ENCODE measurements at regions not wholly inside any gene's neighbourhood (a gene's known extent, or its start where the extent isn't known, plus 50 kb on each side); places are given as distances from the start of the nearest gene placed in this dataset.

DNA sequence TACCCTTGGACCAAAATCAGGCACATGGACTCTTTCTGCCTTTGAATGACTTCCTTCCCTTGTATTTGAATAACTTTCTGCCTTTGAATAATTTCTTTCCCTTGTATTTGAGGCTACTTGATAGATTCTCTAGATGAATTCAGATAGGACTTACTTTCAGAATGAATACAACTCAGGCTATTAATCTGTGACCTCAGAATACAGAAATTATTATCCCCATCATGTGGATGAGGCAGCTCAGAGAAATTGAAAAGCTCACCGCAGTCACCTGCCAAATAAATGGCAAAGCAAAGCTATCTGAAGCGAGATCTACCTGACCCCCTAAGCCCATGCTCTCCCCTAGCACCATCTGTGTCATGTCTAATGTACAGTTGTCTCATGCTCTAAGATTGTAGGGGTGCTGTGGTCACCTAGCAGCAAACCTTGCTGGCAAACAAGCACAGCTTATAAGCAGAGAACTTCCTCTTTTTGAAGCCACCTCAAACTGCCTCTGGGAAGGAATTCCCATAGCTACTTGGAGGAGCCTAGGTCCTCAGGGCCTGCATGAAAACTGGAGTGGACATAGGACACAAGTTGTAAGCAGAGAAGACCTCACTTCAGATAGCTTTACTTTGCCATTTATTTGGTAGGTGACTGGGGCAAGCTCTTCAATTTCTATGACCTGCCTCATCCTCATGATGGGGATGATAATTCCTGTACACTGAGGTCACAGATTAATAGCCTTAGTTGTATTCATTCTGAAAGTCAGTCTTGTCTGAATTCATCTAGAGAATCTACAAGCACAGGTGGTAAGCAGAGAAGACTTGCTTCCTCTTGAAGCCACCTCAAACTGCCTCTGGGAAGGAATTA lies 66.1 kb downstream of the FASLG start:
- TF ChIP-seq, protein P1, sequence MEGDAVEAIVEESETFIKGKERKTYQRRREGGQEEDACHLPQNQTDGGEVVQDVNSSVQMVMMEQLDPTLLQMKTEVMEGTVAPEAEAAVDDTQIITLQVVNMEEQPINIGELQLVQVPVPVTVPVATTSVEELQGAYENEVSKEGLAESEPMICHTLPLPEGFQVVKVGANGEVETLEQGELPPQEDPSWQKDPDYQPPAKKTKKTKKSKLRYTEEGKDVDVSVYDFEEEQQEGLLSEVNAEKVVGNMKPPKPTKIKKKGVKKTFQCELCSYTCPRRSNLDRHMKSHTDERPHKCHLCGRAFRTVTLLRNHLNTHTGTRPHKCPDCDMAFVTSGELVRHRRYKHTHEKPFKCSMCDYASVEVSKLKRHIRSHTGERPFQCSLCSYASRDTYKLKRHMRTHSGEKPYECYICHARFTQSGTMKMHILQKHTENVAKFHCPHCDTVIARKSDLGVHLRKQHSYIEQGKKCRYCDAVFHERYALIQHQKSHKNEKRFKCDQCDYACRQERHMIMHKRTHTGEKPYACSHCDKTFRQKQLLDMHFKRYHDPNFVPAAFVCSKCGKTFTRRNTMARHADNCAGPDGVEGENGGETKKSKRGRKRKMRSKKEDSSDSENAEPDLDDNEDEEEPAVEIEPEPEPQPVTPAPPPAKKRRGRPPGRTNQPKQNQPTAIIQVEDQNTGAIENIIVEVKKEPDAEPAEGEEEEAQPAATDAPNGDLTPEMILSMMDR (IDR thresholded peaks at IDR 0.05; ENCODE audit: borderline replicate concordance, extremely low read depth, insufficient read depth): no peak
- FAIRE-seq (no peak), DNase-seq (no peak)
- Histone ChIP-seq H3K9ac (ENCODE audit: low read length in 3 of 3) (no peak overlapping the region), H3K4me3 (ENCODE audit: low read length in 3 of 3) (no peak overlapping the region), H3K27me3 (ENCODE audit: control insufficient read depth, insufficient read depth, low read length) (no peaks in the 10 kb centered on the region), H3K4me1 (ENCODE audit: control insufficient read depth in 2 of 3, insufficient read depth in 2 of 3, low read depth in 1 of 3, low read length in 3 of 3) (no peaks in the 10 kb centered on the region), H3K36me3 (ENCODE audit: control insufficient read depth in 2 of 3, insufficient read depth in 3 of 3, low read length in 3 of 3) (no peaks in the 10 kb centered on the region), H3K27ac (ENCODE audit: low read depth in 2 of 2, low read length in 2 of 2) (no peak overlapping the region), H3K9me3 (ENCODE audit: control insufficient read depth in 2 of 3, insufficient read depth in 1 of 3, low read length in 3 of 3) (no peaks in the 10 kb centered on the region)
- intact Hi-C loops (cut with DNase I): no loop called here

DNA sequence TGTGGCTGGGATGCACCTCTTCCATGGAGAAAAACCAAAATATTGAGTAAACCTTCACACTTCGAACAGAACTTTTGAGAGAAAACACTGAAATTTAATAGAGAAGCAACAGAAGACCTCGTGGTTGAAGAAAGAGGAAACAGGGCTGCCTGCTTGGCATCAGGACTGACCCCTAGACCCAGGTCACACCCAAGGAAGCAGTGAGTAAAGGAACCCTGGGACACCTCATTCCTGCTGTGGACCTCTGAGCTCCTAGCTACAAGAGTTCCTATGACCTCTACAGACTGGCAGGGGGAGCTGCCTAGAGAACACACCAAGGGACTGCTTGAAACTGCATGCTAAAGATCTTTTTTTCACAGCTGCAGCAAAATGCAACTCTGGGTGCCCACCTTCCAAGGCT lies 67.8 kb downstream of the FASLG start:
- Histone ChIP-seq H3K4me3 (ENCODE audit: low read length in 3 of 3) (no peak overlapping the region), H3K27me3 (ENCODE audit: control insufficient read depth, insufficient read depth, low read length) (no peaks in the 10 kb centered on the region), H3K27ac (ENCODE audit: low read depth in 2 of 2, low read length in 2 of 2) (no peak overlapping the region), H3K4me1 (ENCODE audit: control insufficient read depth in 2 of 3, insufficient read depth in 2 of 3, low read depth in 1 of 3, low read length in 3 of 3) (no peaks in the 10 kb centered on the region), H3K9ac (ENCODE audit: low read length in 3 of 3) (no peak overlapping the region), H3K36me3 (ENCODE audit: control insufficient read depth in 2 of 3, insufficient read depth in 3 of 3, low read length in 3 of 3) (no peaks in the 10 kb centered on the region), H3K9me3 (ENCODE audit: control insufficient read depth in 2 of 3, insufficient read depth in 1 of 3, low read length in 3 of 3) (no peaks in the 10 kb centered on the region)
- FAIRE-seq: no peak
- intact Hi-C loops (cut with DNase I): no loop called here
- TF ChIP-seq, protein P1 (IDR thresholded peaks at IDR 0.05; ENCODE audit: borderline replicate concordance, extremely low read depth, insufficient read depth): no peak
- no peak for DNase-seq

DNA sequence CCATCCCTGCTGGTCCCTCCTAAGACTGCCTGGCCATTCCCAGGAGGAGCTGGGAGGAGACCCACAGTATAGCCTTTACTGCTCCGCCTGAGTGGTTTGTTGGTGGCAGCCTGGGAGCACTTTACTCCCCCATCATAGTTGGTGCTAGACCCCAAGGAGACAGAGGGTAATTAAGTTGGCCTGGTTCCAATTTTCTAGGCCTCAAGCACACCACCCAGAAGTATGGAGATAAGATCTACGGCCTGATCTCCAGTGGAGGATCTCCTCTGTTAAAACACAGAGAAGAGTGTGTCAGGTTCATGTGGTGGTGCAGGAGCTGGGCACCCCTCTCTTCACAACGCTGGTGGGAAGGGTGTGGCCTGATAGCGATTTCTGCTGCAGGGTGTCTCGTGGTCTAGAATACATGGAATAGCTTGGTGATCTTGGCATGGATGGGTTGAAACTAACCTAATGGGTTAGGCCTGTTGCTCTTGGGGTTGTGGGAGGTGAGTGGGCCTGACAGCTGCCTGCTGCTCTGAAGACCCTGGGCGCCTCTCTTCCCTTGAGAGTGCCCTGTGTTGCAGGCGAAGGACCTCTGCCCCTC lies 68.5 kb downstream of the FASLG start:
- Histone ChIP-seq H3K27me3 (ENCODE audit: control insufficient read depth, insufficient read depth, low read length) (no peaks in the 10 kb centered on the region), H3K36me3 (ENCODE audit: control insufficient read depth in 2 of 3, insufficient read depth in 3 of 3, low read length in 3 of 3) (no peaks in the 10 kb centered on the region), H3K27ac (ENCODE audit: low read depth in 2 of 2, low read length in 2 of 2) (no peak overlapping the region), H3K4me3 (ENCODE audit: low read length in 3 of 3) (no peak overlapping the region), H3K9ac (ENCODE audit: low read length in 3 of 3) (no peak overlapping the region), H3K9me3 (ENCODE audit: control insufficient read depth in 2 of 3, insufficient read depth in 1 of 3, low read length in 3 of 3) (no peaks in the 10 kb centered on the region), H3K4me1 (ENCODE audit: control insufficient read depth in 2 of 3, insufficient read depth in 2 of 3, low read depth in 1 of 3, low read length in 3 of 3) (no peaks in the 10 kb centered on the region)
- FAIRE-seq (no peak), DNase-seq (no peak)
- intact Hi-C loops (cut with DNase I): no loop called here
- TF ChIP-seq, protein P1 (IDR thresholded peaks at IDR 0.05; ENCODE audit: borderline replicate concordance, extremely low read depth, insufficient read depth): no peak
